PC-9 (cell line): ENCODE measurements at regions not wholly inside any gene's neighbourhood (a gene's known extent, or its start where the extent isn't known, plus 50 kb on each side); places are given as distances from the start of the nearest gene placed in this dataset.
A peak's percentile ranks its signal among the peaks of the same experiment; 100 is the strongest.

ENCODE experiments used
- CTCF ChIP-seq: fragments of 200-600 bp; sonication (generic); conservative IDR thresholded peaks from 2 replicates; pipeline ENCODE4 v1.6.1; 2017; ENCODE audit warnings: mixed run types, antibody characterized with exemption, mild to moderate bottlenecking, moderate library complexity
- EZH2 ChIP-seq: fragments of 200-600 bp; sonication (generic); IDR thresholded peaks from 2 replicates; pipeline ENCODE4 v1.8.0; 2017; ENCODE audit warnings: antibody characterized with exemption, low read depth

DNA sequence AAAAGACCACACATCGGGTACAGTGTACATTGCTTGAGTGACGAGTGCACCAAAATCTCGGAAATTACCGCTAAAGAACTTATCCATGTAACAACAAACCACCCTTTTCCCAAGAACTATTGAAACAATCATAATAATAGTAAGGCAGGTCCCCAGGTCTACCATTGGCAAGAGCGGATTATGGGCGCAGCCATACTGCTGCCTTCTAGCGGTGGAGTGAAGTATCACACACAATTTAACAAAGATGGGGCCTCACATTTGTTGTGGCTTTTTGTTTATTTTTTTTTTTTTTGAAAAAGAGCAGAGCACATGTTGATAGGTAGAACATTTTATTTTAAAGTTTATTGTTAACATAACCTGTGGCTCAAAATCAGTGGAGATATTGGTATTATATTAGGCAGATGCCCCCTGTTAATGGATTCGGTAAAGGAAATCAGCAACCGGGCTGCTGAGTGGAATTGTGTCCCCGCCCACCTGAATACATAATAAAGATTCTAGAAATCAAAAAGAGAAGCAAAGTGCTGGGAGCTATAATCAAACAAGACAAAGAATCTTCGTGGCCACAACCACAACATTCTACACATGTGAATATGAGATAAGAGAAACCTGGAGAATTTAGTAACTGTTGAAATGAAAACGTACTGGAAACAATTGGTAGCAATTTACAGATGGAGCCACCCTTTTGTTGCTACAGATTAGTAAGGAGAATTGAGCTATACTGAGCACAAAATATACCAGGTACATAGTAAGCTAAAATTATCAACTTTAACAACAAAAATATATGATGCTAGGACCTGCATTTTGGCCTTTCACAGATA is 94.2 kb upstream of the EXOC2 start:
- TF ChIP-seq CTCF (peak; percentile 68), EZH2 (no peak)
